Chondrocyte (in vitro differentiated cells): ENCODE measurements at regions not wholly inside any gene's neighbourhood (a gene's known extent, or its start where the extent isn't known, plus 50 kb on each side); places are given as distances from the start of the nearest gene placed in this dataset.

Source experiments
- DNase-seq: peaks from one replicate; pipeline ENCODE4 v3.0.0; 2021; ENCODE audit warnings: mixed read lengths, low spot score
- H3K27ac Mint-ChIP-seq: one replicate; pipeline ENCODE4 v1.8.0; 2021; ENCODE audit warnings: mild to moderate bottlenecking, moderate library complexity, mixed read lengths; ENCODE audit not compliant: unreplicated experiment
- H3K27me3 Mint-ChIP-seq: 2 replicates; pipeline ENCODE4 v1.8.0; 2021; ENCODE audit warnings: low read depth, mixed read lengths
- H3K36me3 Mint-ChIP-seq: 2 replicates; pipeline ENCODE4 v1.8.0; 2021; ENCODE audit warnings: low read depth, mixed read lengths
- H3K4me1 Mint-ChIP-seq: 2 replicates; pipeline ENCODE4 v1.8.0; 2021; ENCODE audit warnings: low read depth, mild to moderate bottlenecking, mixed read lengths
- H3K4me3 Mint-ChIP-seq: one replicate; pipeline ENCODE4 v1.8.0; 2021; ENCODE audit warnings: mild to moderate bottlenecking, moderate library complexity, mixed read lengths; ENCODE audit not compliant: unreplicated experiment
- H3K9me3 Mint-ChIP-seq: 2 replicates; pipeline ENCODE4 v1.8.0; 2021; ENCODE audit warnings: low read depth, mixed read lengths
- TF ChIP-seq, protein P1 (sequence below): fragments of 200-600 bp; sonication (generic); IDR thresholded peaks from 2 replicates; pipeline ENCODE4 v1.5.0; 2021; ENCODE audit warnings: antibody characterized with exemption, mild to moderate bottlenecking, moderate library complexity

DNA sequence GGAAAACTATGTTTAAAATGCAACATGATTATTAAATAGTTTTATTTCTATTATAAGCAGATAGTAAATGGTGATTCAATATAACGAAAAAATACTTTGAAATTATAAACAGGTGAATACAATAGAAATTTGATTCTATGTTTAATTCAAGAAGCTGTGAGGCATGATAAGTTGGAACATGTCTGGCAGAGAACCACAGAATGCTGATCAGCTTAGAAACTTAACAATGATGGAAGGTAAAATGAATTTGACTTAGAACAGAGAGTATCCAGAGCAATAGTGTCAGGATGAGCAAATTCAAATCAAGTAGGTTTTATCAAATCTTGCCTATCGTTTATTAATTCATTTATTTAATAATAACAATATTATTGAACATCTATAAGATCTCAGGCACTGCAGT is 83.4 kb upstream of the ADGRL4 start:
- Mint-ChIP-seq H3K27me3 (no peaks in the 10 kb centered on the region), H3K9me3 (no peaks in the 10 kb centered on the region), H3K27ac (no peak overlapping the region), H3K4me1 (peaks cover 3% of the 10 kb centered on the region), H3K36me3 (no peaks in the 10 kb centered on the region), H3K4me3 (no peak overlapping the region)
- TF ChIP-seq, protein P1, sequence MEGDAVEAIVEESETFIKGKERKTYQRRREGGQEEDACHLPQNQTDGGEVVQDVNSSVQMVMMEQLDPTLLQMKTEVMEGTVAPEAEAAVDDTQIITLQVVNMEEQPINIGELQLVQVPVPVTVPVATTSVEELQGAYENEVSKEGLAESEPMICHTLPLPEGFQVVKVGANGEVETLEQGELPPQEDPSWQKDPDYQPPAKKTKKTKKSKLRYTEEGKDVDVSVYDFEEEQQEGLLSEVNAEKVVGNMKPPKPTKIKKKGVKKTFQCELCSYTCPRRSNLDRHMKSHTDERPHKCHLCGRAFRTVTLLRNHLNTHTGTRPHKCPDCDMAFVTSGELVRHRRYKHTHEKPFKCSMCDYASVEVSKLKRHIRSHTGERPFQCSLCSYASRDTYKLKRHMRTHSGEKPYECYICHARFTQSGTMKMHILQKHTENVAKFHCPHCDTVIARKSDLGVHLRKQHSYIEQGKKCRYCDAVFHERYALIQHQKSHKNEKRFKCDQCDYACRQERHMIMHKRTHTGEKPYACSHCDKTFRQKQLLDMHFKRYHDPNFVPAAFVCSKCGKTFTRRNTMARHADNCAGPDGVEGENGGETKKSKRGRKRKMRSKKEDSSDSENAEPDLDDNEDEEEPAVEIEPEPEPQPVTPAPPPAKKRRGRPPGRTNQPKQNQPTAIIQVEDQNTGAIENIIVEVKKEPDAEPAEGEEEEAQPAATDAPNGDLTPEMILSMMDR, result no peak
- no peak for DNase-seq

DNA sequence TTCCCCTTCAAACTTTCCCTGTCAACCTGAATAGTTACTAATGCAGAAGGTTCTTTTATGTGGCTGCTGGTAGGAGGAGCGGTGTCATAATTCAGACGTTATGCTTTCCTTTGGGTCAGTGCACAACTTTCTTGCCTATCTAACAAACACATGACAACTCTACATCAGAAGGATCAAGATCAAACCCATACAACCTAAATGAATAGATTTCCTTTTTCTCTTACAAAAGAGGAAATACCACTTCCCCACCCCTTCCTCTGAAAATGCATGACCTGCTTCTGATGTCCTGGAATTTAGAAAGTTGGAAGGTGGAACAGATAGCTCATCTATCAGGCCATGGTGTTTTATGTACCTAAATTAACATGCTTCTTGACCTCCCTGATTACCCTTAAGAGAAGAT is 75.7 kb upstream of the ADGRL4 start:
- Mint-ChIP-seq H3K4me1 (peaks cover 16% of the 10 kb centered on the region), H3K27ac (no peak overlapping the region), H3K27me3 (no peaks in the 10 kb centered on the region), H3K4me3 (no peak overlapping the region), H3K9me3 (no peaks in the 10 kb centered on the region), H3K36me3 (peaks cover 2% of the 10 kb centered on the region)
- DNase-seq, result no peak
- TF ChIP-seq, protein P1, result no peak

DNA sequence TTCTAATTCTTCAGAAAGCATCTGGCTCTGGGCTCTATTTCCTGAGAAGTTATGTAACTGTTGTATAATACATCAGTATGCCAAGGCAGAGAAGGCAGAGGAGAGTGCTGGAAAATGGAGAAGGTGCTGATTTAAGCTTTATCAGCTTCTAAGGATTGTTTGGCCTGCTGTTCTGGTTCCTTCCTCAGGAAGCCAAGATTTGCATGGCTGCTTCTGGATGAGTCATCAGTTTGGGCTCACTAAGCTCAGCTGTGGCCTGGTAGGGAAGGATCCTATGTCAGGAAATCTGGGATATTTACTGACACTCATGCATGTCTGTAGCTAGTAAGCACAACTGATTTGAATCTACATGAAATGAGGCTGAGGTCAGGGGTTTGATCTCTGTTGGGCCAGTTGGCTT is 73.2 kb upstream of the ADGRL4 start:
- TF ChIP-seq, protein P1, result no peak
- peaks cover 2% of the 10 kb centered on the region for H3K36me3 Mint-ChIP-seq
- no peak overlapping the region for H3K4me3 Mint-ChIP-seq
- H3K4me1 Mint-ChIP-seq, result peaks cover 13% of the 10 kb centered on the region
- H3K27me3 Mint-ChIP-seq, result no peaks in the 10 kb centered on the region
- H3K9me3 Mint-ChIP-seq, result no peaks in the 10 kb centered on the region
- DNase-seq, result no peak
- peak overlapping the region; percentile 23 for H3K27ac Mint-ChIP-seq

DNA sequence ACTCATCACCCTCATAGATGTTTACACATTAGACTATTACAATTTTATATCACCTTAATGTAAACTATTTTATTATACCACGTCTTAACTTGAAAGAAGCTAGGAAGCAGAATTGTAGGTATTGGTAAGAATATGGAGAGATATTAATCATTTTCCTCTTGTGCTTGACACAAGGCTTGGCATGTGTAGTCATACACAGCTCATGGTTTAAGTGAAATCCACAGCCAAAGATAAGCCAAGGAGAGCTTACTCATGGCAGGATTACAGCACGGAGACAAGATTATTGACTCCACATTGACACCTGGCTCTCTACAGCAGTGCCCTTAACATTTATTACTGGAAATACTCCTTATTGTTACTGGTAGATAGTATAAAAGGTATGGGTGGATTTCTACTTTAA is 68.4 kb upstream of the ADGRL4 start:
- Mint-ChIP-seq H3K27me3 (no peaks in the 10 kb centered on the region), H3K27ac (no peak overlapping the region), H3K4me3 (no peak overlapping the region), H3K9me3 (peaks cover 2% of the 10 kb centered on the region), H3K36me3 (peaks cover 2% of the 10 kb centered on the region), H3K4me1 (peaks cover 8% of the 10 kb centered on the region)
- no peak for DNase-seq
- TF ChIP-seq, protein P1, result no peak

DNA sequence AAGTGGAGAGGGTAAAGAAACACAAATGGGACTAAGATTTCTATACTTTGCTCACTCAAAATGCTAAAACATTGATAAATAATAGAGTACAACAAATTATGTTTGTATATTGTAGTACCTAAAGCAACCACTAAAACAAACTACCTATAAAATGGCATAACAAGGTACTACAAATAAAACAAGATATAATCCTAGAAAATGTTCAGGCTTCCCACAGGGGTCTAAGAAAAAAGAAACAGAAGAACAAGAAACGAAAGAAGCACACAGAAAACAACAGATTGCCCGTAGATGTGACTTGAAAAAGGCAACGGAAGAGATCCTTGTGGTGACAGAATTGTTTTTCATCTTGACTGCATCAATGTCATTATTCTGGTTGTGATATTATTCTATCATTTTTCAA is 63.3 kb upstream of the ADGRL4 start:
- TF ChIP-seq, protein P1, result peak; percentile 41
- peaks cover 2% of the 10 kb centered on the region for H3K36me3 Mint-ChIP-seq
- DNase-seq, result no peak
- peaks cover 16% of the 10 kb centered on the region for H3K9me3 Mint-ChIP-seq
- no peak overlapping the region for H3K4me3 Mint-ChIP-seq
- no peak overlapping the region for H3K27ac Mint-ChIP-seq
- no peaks in the 10 kb centered on the region for H3K27me3 Mint-ChIP-seq
- H3K4me1 Mint-ChIP-seq, result no peaks in the 10 kb centered on the region
